Astrocyte of the spinal cord (primary cell): ENCODE measurements at regions not wholly inside any gene's neighbourhood (a gene's known extent, or its start where the extent isn't known, plus 50 kb on each side); places are given as distances from the start of the nearest gene placed in this dataset.

Experiments
- DNase-seq: peaks from one replicate; pipeline ENCODE4 v3.0.0; 2011; ENCODE audit warnings: low read depth, low spot score
- H3K4me3 ChIP-seq: 2 replicates; pipeline ENCODE4 v1.5.1; 2011; ENCODE audit warnings: low read depth, mild to moderate bottlenecking, low read length, moderate library complexity
- CTCF ChIP-seq: IDR thresholded peaks from 2 replicates; pipeline ENCODE4 v1.5.1; 2012; ENCODE audit warnings: low read depth, mild to moderate bottlenecking, low read length, inconsistent platforms
- in situ Hi-C: cut with HindIII; loops from 2 replicates; pipeline ENCODE4 v1.10.0; 2017; ENCODE audit warnings: low sequenced_read_pairs

- no peak overlapping the region for H3K4me3 ChIP-seq
- no peak for TF ChIP-seq CTCF
- in situ Hi-C loops, result no loop called here
- no peak for DNase-seq
Measured at GRCh38 chr22:48945621-48946458, 881.8 kb downstream of the BRD1 start.

GRCh38 chr22:48944751-48945620 lies 882.7 kb downstream of the BRD1 start:
- in situ Hi-C loops, result no loop called here
- DNase-seq, result no peak
- no peak for TF ChIP-seq CTCF
- H3K4me3 ChIP-seq, result no peak overlapping the region

GRCh38 chr22:48944433-48944750 lies 883.3 kb downstream of the BRD1 start:
- TF ChIP-seq CTCF, result no peak
- no peak for DNase-seq
- in situ Hi-C loops, result no loop called here
- no peak overlapping the region for H3K4me3 ChIP-seq

- in situ Hi-C loops, result no loop called here
- TF ChIP-seq CTCF, result no peak
- DNase-seq, result no peak
- H3K4me3 ChIP-seq, result no peak overlapping the region
Measured at GRCh38 chr22:48943567-48944432, 883.9 kb downstream of the BRD1 start.

GRCh38 chr22:48942698-48943566 lies 884.7 kb downstream of the BRD1 start:
- in situ Hi-C loops, result no loop called here
- DNase-seq, result no peak
- no peak overlapping the region for H3K4me3 ChIP-seq
- no peak for TF ChIP-seq CTCF
